HEK293 (cell line): ENCODE measurements at regions not wholly inside any gene's neighbourhood (a gene's known extent, or its start where the extent isn't known, plus 50 kb on each side); places are given as distances from the start of the nearest gene placed in this dataset.

Experiments used
- CTCF ChIA-PET: fragments of 350-600 bp; formaldehyde crosslinking; extraction: SDS; loops from one replicate; lab custom pipeline; 2021; ENCODE audit warnings: antibody characterized with exemption; lab: Yijun Ruan, JAX
- POLR2A ChIA-PET: fragments of 300-600 bp; formaldehyde crosslinking; extraction: SDS; loops from one replicate; lab custom pipeline; 2020; ENCODE audit warnings: antibody characterized with exemption, inconsistent platforms; lab: Yijun Ruan, JAX
- H3K27ac ChIP-seq: fragments of 200-500 bp; sonication (Bioruptor generic); 2 replicates; pipeline ENCODE4 v1.5.1; 2014; ENCODE audit warnings: low read depth, low read length, control low read depth, inconsistent platforms; ENCODE audit errors: extremely low read depth
- H3K36me3 ChIP-seq, 2 experiments: fragments of 200-500 bp in 1 of 2; sonication (Bioruptor generic) in 1 of 2; 1 replicate in 1 of 2; 2 replicates in 1 of 2; pipeline ENCODE4 v1.5.1; 2014 to 2017; ENCODE audit warnings: inconsistent platforms in 2 of 2, low read length in 2 of 2; ENCODE audit not compliant: control insufficient read depth in 2 of 2, insufficient read depth in 1 of 2
- H3K4me1 ChIP-seq: fragments of 200-500 bp; sonication (Bioruptor generic); 2 replicates; pipeline ENCODE4 v1.5.1; 2014; ENCODE audit warnings: mild to moderate bottlenecking, low read length, inconsistent platforms; ENCODE audit not compliant: control insufficient read depth, insufficient read depth
- H3K4me3 ChIP-seq: 2 replicates; pipeline ENCODE4 v1.5.1; 2011; ENCODE audit warnings: low read depth, mild to moderate bottlenecking, control low read depth, low read length, moderate library complexity
- H3K9me3 ChIP-seq: fragments of 200-500 bp; sonication (Bioruptor generic); 2 replicates; pipeline ENCODE4 v1.5.1; 2014; ENCODE audit warnings: low read depth, low read length, inconsistent platforms; ENCODE audit not compliant: control insufficient read depth, insufficient read depth
- BCL11A ChIP-seq: fragments of 450-650 bp; formaldehyde crosslinking; IDR thresholded peaks from 2 replicates; pipeline ENCODE4 v1.5.1; 2016; ENCODE audit warnings: low read depth, missing biosample characterization, missing genetic modification characterization
- BCL11B ChIP-seq: fragments of 450-650 bp; formaldehyde crosslinking; IDR thresholded peaks from 2 replicates; pipeline ENCODE4 v1.5.1; 2016; ENCODE audit warnings: low read depth, missing biosample characterization, missing genetic modification characterization
- KLF17 ChIP-seq: fragments of 450-650 bp; formaldehyde crosslinking; IDR thresholded peaks from 2 replicates; pipeline ENCODE4 v1.5.1; 2016; ENCODE audit warnings: missing biosample characterization, missing genetic modification characterization
- KLF7 ChIP-seq: fragments of 450-650 bp; formaldehyde crosslinking; IDR thresholded peaks from 2 replicates; pipeline ENCODE4 v1.5.1; 2016; ENCODE audit warnings: missing biosample characterization, missing genetic modification characterization, borderline replicate concordance
- OSR2 ChIP-seq: fragments of 450-650 bp; formaldehyde crosslinking; IDR thresholded peaks from 2 replicates; pipeline ENCODE4 v1.5.1; 2016; ENCODE audit warnings: missing biosample characterization, missing genetic modification characterization
- YY2 ChIP-seq: fragments of 450-650 bp; formaldehyde crosslinking; IDR thresholded peaks from 2 replicates; pipeline ENCODE4 v1.5.1; 2016; ENCODE audit warnings: missing biosample characterization, missing genetic modification characterization
- ZBTB1 ChIP-seq: fragments of 450-650 bp; formaldehyde crosslinking; IDR thresholded peaks from 2 replicates; pipeline ENCODE4 v1.5.1; 2016; ENCODE audit warnings: missing biosample characterization, missing genetic modification characterization
- ZBTB26 ChIP-seq: fragments of 450-650 bp; formaldehyde crosslinking; optimal IDR thresholded peaks from 2 replicates; pipeline ENCODE3; 2016; ENCODE audit warnings: missing biosample characterization, mild to moderate bottlenecking, missing genetic modification characterization
- ZBTB48 ChIP-seq: fragments of 450-650 bp; formaldehyde crosslinking; IDR thresholded peaks from 2 replicates; pipeline ENCODE4 v1.5.1; 2016; ENCODE audit warnings: missing biosample characterization, missing genetic modification characterization
- ZNF112 ChIP-seq: fragments of 450-650 bp; formaldehyde crosslinking; IDR thresholded peaks from 2 replicates; pipeline ENCODE4 v1.5.0; 2017; ENCODE audit warnings: missing biosample characterization, missing genetic modification characterization
- ZNF140 ChIP-seq: fragments of 450-650 bp; formaldehyde crosslinking; IDR thresholded peaks from 2 replicates; pipeline ENCODE4 v1.5.1; 2016; ENCODE audit warnings: missing biosample characterization, missing genetic modification characterization
- ZNF211 ChIP-seq: fragments of 450-650 bp; formaldehyde crosslinking; IDR thresholded peaks from 2 replicates; pipeline ENCODE4 v1.5.1; 2016; ENCODE audit warnings: low read depth, missing biosample characterization, missing genetic modification characterization
- ZNF280C ChIP-seq: fragments of 450-650 bp; formaldehyde crosslinking; IDR thresholded peaks from 2 replicates; pipeline ENCODE4 v1.5.1; 2016; ENCODE audit warnings: missing biosample characterization, missing genetic modification characterization
- ZNF404 ChIP-seq: fragments of 450-650 bp; formaldehyde crosslinking; IDR thresholded peaks from 2 replicates; pipeline ENCODE4 v1.5.1; 2017; ENCODE audit warnings: missing biosample characterization, missing genetic modification characterization
- ZNF426 ChIP-seq: fragments of 450-650 bp; formaldehyde crosslinking; IDR thresholded peaks from 2 replicates; pipeline ENCODE4 v1.5.1; 2017; ENCODE audit warnings: missing biosample characterization, missing genetic modification characterization, mild to moderate bottlenecking, inconsistent platforms, moderate library complexity
- ZNF596 ChIP-seq: fragments of 450-650 bp; IDR thresholded peaks from 2 replicates; pipeline ENCODE4 v1.5.0; 2018; ENCODE audit warnings: missing biosample characterization, mild to moderate bottlenecking, missing genetic modification characterization, moderate library complexity
- ZNF639 ChIP-seq: fragments of 450-650 bp; formaldehyde crosslinking; IDR thresholded peaks from 2 replicates; pipeline ENCODE4 v1.5.1; 2016; ENCODE audit warnings: missing biosample characterization, missing genetic modification characterization
- ZNF677 ChIP-seq: fragments of 450-650 bp; IDR thresholded peaks from 2 replicates; pipeline ENCODE4 v1.5.0; 2018; ENCODE audit warnings: missing biosample characterization, mild to moderate bottlenecking, missing genetic modification characterization, moderate library complexity
- ZNF76 ChIP-seq: fragments of 450-650 bp; formaldehyde crosslinking; IDR thresholded peaks from 2 replicates; pipeline ENCODE4; 2016; ENCODE audit warnings: low read depth, missing biosample characterization, missing genetic modification characterization, borderline replicate concordance
- ZNF777 ChIP-seq: fragments of 450-650 bp; formaldehyde crosslinking; IDR thresholded peaks from 2 replicates; pipeline ENCODE4 v1.5.1; 2017; ENCODE audit warnings: missing biosample characterization, missing genetic modification characterization, borderline replicate concordance

- ChIA-PET POLR2A (no interaction called here), CTCF (interaction anchor here (0.7 kb wide), 1 partner anchor 684 kb away, joined by 4 read pairs; no protein-coding TSS in a partner anchor)
- TF ChIP-seq ZNF596 (no peak), YY2 (tag by site-specific recombination) (no peak), ZNF112 (no peak), BCL11B (tag by site-specific recombination) (no peak), OSR2 (tag by site-specific recombination) (no peak), ZNF677 (tag by site-specific recombination) (no peak), BCL11A (no peak)
Observed at GRCh38 chr21:20301395-20301794, 696.8 kb upstream of the NCAM2 start.

GRCh38 chr21:20302084-20302483 is 696.1 kb upstream of the NCAM2 start:
- no peak overlapping the region for H3K4me3 ChIP-seq
- H3K36me3 ChIP-seq = no peaks in the 10 kb centered on the region
- no peaks in the 10 kb centered on the region for H3K4me1 ChIP-seq
- TF ChIP-seq ZNF211 (tag by site-specific recombination) = no peak
- no peak for TF ChIP-seq ZNF76 (tag by site-specific recombination)
- TF ChIP-seq ZNF404 = no peak
- no peak for TF ChIP-seq ZBTB48 (tag by site-specific recombination)
- TF ChIP-seq ZBTB1 = no peak
- TF ChIP-seq KLF7 (tag by site-specific recombination) = no peak
- TF ChIP-seq ZNF777 (tag by site-specific recombination) = no peak
- TF ChIP-seq ZNF140 (tag by site-specific recombination) = no peak
- TF ChIP-seq ZNF639 (tag by site-specific recombination) = no peak
- no peak for TF ChIP-seq ZNF426 (tag by site-specific recombination)
- no peak for TF ChIP-seq ZNF280C (tag by site-specific recombination)
- CTCF ChIA-PET = interaction anchor here (0.7 kb wide), 1 partner anchor 684 kb away, joined by 4 read pairs; no protein-coding TSS in a partner anchor
- H3K27ac ChIP-seq = no peak overlapping the region
- no peaks in the 10 kb centered on the region for H3K9me3 ChIP-seq
- POLR2A ChIA-PET = no interaction called here

More at GRCh38 chr21:20301395-20301794, 696.8 kb upstream of the NCAM2 start:
- Histone ChIP-seq H3K36me3 (no peaks in the 10 kb centered on the region), H3K9me3 (no peaks in the 10 kb centered on the region), H3K27ac (no peak overlapping the region), H3K4me1 (no peaks in the 10 kb centered on the region), H3K4me3 (no peak overlapping the region)

- POLR2A ChIA-PET = no interaction called here
- H3K36me3 ChIP-seq = no peaks in the 10 kb centered on the region
- CTCF ChIA-PET = no interaction called here
- H3K4me1 ChIP-seq = no peaks in the 10 kb centered on the region
- H3K9me3 ChIP-seq = no peaks in the 10 kb centered on the region
- H3K27ac ChIP-seq = no peak overlapping the region
- no peak for TF ChIP-seq ZBTB26 (tag by site-specific recombination)
- no peak for TF ChIP-seq KLF17
- H3K4me3 ChIP-seq = no peak overlapping the region
Observed at GRCh38 chr21:20306836-20307235, 691.4 kb upstream of the NCAM2 start.
